Hepatocyte (in vitro differentiated cells): ENCODE measurements at regions not wholly inside any gene's neighbourhood (a gene's known extent, or its start where the extent isn't known, plus 50 kb on each side); places are given as distances from the start of the nearest gene placed in this dataset.

Source experiments
- DNase-seq: peaks from one replicate; pipeline ENCODE4 v3.0.0-alpha.2; 2016; ENCODE audit warnings: low spot score
- H2AFZ ChIP-seq: fragments of 200-600 bp; sonication (generic); 2 replicates; pipeline ENCODE4 v1.6.0; 2016; ENCODE audit warnings: antibody characterized with exemption, mild to moderate bottlenecking
- H3K27ac ChIP-seq: fragments of 200-600 bp; sonication (generic); 2 replicates; pipeline ENCODE4 v1.5.1; 2016; ENCODE audit warnings: mild to moderate bottlenecking
- H3K27me3 ChIP-seq: fragments of 200-600 bp; sonication (generic); 2 replicates; pipeline ENCODE4 v1.6.1; 2016
- H3K36me3 ChIP-seq: fragments of 200-600 bp; sonication (generic); replicated peaks from 2 replicates; pipeline ENCODE4 v1.5.1; 2016; ENCODE audit warnings: low read depth; ENCODE audit not compliant: insufficient read depth
- H3K4me1 ChIP-seq: fragments of 200-600 bp; sonication (generic); 2 replicates; pipeline ENCODE4 v1.5.1; 2016; ENCODE audit warnings: mild to moderate bottlenecking, moderate library complexity; ENCODE audit not compliant: insufficient read depth
- H3K4me2 ChIP-seq: fragments of 200-600 bp; sonication (generic); 2 replicates; pipeline ENCODE4 v1.6.0; 2016
- H3K4me3 ChIP-seq: fragments of 200-600 bp; sonication (generic); 2 replicates; pipeline ENCODE4 v1.5.1; 2016; ENCODE audit warnings: mild to moderate bottlenecking
- H3K79me2 ChIP-seq: fragments of 200-600 bp; sonication (generic); 2 replicates; pipeline ENCODE4 v1.6.0; 2017; ENCODE audit warnings: mild to moderate bottlenecking
- H3K9me2 ChIP-seq: fragments of 200-600 bp; sonication (generic); replicated peaks from 2 replicates; pipeline ENCODE4 v1.6.0; 2017; ENCODE audit warnings: mild to moderate bottlenecking; ENCODE audit not compliant: insufficient read depth
- H3K9me3 ChIP-seq: fragments of 200-600 bp; sonication (generic); 2 replicates; pipeline ENCODE4 v1.5.1; 2016; ENCODE audit warnings: low read depth, mild to moderate bottlenecking
- H4K20me1 ChIP-seq: fragments of 200-600 bp; sonication (generic); 2 replicates; pipeline ENCODE4 v1.6.0; 2016; ENCODE audit warnings: mild to moderate bottlenecking; ENCODE audit not compliant: insufficient read depth, poor library complexity, severe bottlenecking
- EZH2 ChIP-seq: fragments of 200-600 bp; sonication (generic); IDR thresholded peaks from 2 replicates; pipeline ENCODE4 v1.6.1; 2016; ENCODE audit warnings: antibody characterized with exemption, mild to moderate bottlenecking, borderline replicate concordance
- EZH2phosphoT487 ChIP-seq: fragments of 200-600 bp; sonication (generic); IDR thresholded peaks from one replicate; pipeline ENCODE4 v1.6.1; 2018; ENCODE audit warnings: antibody characterized with exemption, mild to moderate bottlenecking, low read depth, moderate library complexity; ENCODE audit not compliant: unreplicated experiment, severe bottlenecking
- WGBS: methylation state at CpG from one replicate; pipeline ENCODE4 v1.1.6; 2016; ENCODE audit warnings: low lambda C conversion rate; ENCODE audit errors: missing lambda C conversion rate; 5-methylcytosine and 5-hydroxymethylcytosine counted together
- TF ChIP-seq, protein P1 (sequence below): fragments of 200-600 bp; sonication (generic); IDR thresholded peaks from 2 replicates; pipeline ENCODE4 v1.5.1; 2016; ENCODE audit warnings: antibody characterized with exemption, mild to moderate bottlenecking; ENCODE audit not compliant: poor library complexity

DNA sequence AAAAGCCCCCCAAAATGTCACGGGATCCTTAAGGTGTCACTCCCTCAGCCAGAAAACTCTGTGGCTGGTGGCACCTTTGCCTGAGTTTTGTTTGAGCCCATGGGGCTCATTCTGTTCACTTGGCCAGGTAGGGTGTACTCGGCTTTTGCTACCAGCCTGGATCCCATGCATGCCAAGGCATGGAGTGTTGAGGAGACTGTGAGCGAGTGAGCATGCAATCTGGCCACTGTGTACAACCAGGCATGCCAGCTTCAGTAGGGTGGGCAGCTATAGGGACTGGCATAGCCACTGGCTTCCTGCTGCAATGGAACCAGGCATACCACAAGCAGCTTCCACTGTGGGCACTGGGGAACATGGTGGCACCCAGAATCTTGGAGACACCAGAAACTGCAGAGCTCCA lies 436.0 kb upstream of the GRM3 start:
- H3K9me2 ChIP-seq: no peaks in the 10 kb centered on the region
- WGBS: 94% methylated on average over 3 of the region's 3 CpGs
- no peaks in the 10 kb centered on the region for H3K4me1 ChIP-seq
- no peaks in the 10 kb centered on the region for H3K9me3 ChIP-seq
- no peaks in the 10 kb centered on the region for H3K36me3 ChIP-seq
- DNase-seq: no peak
- H2AFZ ChIP-seq: no peak overlapping the region
- no peak for TF ChIP-seq EZH2
- TF ChIP-seq, protein P1, sequence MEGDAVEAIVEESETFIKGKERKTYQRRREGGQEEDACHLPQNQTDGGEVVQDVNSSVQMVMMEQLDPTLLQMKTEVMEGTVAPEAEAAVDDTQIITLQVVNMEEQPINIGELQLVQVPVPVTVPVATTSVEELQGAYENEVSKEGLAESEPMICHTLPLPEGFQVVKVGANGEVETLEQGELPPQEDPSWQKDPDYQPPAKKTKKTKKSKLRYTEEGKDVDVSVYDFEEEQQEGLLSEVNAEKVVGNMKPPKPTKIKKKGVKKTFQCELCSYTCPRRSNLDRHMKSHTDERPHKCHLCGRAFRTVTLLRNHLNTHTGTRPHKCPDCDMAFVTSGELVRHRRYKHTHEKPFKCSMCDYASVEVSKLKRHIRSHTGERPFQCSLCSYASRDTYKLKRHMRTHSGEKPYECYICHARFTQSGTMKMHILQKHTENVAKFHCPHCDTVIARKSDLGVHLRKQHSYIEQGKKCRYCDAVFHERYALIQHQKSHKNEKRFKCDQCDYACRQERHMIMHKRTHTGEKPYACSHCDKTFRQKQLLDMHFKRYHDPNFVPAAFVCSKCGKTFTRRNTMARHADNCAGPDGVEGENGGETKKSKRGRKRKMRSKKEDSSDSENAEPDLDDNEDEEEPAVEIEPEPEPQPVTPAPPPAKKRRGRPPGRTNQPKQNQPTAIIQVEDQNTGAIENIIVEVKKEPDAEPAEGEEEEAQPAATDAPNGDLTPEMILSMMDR: no peak
- H4K20me1 ChIP-seq: no peaks in the 10 kb centered on the region
- H3K4me3 ChIP-seq: no peak overlapping the region
- H3K27ac ChIP-seq: no peak overlapping the region
- H3K27me3 ChIP-seq: no peaks in the 10 kb centered on the region
- no peaks in the 10 kb centered on the region for H3K79me2 ChIP-seq
- no peak overlapping the region for H3K4me2 ChIP-seq

DNA sequence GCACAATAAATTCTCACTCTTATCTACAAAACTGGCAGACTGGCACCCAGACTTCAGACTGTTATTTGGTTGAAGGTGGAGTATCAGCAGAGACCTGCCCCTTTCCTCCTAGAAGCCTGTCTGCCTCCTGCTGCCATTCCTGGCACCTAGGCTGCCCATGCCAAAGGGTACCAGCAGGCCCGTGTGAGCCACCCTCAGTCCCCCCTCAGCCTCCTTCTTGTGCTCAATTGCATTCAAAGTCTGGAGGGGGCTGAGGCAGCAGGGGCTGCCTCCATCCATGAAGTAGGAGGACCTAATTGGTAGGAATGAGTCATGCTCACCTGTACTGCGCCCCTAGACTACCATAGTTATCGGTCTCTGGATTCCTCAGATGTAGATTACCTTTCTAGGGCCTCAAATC lies 440.9 kb upstream of the GRM3 start:
- no peaks in the 10 kb centered on the region for H3K79me2 ChIP-seq
- H3K9me3 ChIP-seq: no peaks in the 10 kb centered on the region
- no peak overlapping the region for H3K4me2 ChIP-seq
- H3K4me1 ChIP-seq: no peaks in the 10 kb centered on the region
- H3K27ac ChIP-seq: no peak overlapping the region
- TF ChIP-seq EZH2 (no peak), EZH2phosphoT487 (no peak)
- TF ChIP-seq, protein P1: no peak
- H2AFZ ChIP-seq: no peak overlapping the region
- H4K20me1 ChIP-seq: no peaks in the 10 kb centered on the region
- no peak for DNase-seq
- no peaks in the 10 kb centered on the region for H3K27me3 ChIP-seq
- H3K4me3 ChIP-seq: no peak overlapping the region
- H3K9me2 ChIP-seq: no peaks in the 10 kb centered on the region
- 75% methylated on average over 3 of the region's 3 CpGs for WGBS
- no peaks in the 10 kb centered on the region for H3K36me3 ChIP-seq

DNA sequence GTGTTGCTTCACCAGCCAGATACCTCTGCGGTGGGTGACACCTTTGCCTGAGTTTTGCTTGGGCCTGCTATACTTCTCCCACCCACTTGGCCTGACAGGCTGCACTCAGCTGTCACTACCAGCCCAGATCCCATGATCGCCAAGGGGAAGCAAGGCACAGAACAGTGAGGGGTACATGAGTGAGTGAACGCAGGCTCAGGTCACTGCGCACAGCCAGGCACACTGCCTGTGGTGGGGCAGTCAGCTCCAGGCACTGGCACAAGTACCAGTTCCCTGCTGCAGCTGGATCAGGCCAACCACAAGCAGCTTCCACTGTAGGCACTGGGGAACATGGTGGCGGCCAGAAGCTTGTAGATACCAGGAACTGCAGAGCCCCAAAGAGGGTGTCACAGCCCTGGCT lies 441.9 kb upstream of the GRM3 start:
- H3K36me3 ChIP-seq: no peaks in the 10 kb centered on the region
- WGBS: 92% methylated on average over 5 of the region's 5 CpGs
- H3K27ac ChIP-seq: no peak overlapping the region
- TF ChIP-seq, protein P1: no peak
- TF ChIP-seq EZH2: no peak
- TF ChIP-seq EZH2phosphoT487: no peak
- no peaks in the 10 kb centered on the region for H3K27me3 ChIP-seq
- H3K4me3 ChIP-seq: no peak overlapping the region
- H3K79me2 ChIP-seq: no peaks in the 10 kb centered on the region
- no peaks in the 10 kb centered on the region for H3K9me3 ChIP-seq
- no peak overlapping the region for H2AFZ ChIP-seq
- no peak for DNase-seq
- H4K20me1 ChIP-seq: no peaks in the 10 kb centered on the region
- no peaks in the 10 kb centered on the region for H3K4me1 ChIP-seq
- H3K4me2 ChIP-seq: no peak overlapping the region
- no peaks in the 10 kb centered on the region for H3K9me2 ChIP-seq

DNA sequence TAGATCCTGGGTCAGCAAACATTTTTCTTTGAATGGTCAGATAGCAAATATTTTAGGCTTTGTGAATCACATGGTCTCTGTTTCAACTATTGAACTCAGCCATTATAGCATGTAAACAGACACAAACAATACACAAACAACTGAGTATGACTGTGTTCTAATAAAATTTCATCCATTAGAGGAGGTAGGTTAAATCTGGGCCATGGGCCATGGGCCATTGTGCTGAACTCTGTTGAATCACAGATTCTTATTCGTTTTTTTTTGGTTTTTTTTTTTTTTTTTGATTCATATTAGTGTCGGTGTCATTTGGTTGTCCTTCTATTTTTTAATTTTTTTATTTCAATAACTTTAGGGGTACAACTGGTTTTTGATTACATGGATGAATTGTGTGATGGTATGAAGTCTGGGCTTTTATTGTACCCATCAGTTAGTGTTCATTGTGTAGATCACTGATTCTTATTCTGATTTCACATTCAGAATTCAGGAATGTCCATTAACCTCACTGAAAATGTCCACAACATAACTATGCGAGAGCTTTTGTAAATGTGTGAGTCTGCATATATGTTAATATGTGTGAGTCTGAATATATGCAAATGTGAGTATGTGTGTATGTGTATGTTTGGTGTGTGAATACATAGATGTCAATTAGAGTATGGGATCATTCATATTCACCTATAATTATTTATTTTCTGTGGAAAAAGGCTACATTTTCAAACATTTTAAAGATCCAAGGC lies 443.7 kb upstream of the GRM3 start:
- no peak for DNase-seq
- H3K4me2 ChIP-seq: no peak overlapping the region
- H4K20me1 ChIP-seq: no peaks in the 10 kb centered on the region
- H3K9me2 ChIP-seq: no peaks in the 10 kb centered on the region
- WGBS: 70% methylated on average over 3 of the region's 3 CpGs
- no peak overlapping the region for H3K4me3 ChIP-seq
- no peaks in the 10 kb centered on the region for H3K4me1 ChIP-seq
- no peaks in the 10 kb centered on the region for H3K27me3 ChIP-seq
- no peak overlapping the region for H3K27ac ChIP-seq
- H3K36me3 ChIP-seq: no peaks in the 10 kb centered on the region
- H3K9me3 ChIP-seq: no peaks in the 10 kb centered on the region
- no peak overlapping the region for H2AFZ ChIP-seq
- TF ChIP-seq EZH2phosphoT487: no peak
- TF ChIP-seq, protein P1: no peak
- TF ChIP-seq EZH2: no peak
- no peaks in the 10 kb centered on the region for H3K79me2 ChIP-seq
